Heart left ventricle (tissue), 16 donors: ENCODE measurements at regions not wholly inside any gene's neighbourhood (a gene's known extent, or its start where the extent isn't known, plus 50 kb on each side); places are given as distances from the start of the nearest gene placed in this dataset.

Experiments
- ATAC-seq, 4 donors: fragments of 200-7000 bp; cut with Tn5 transposase; one replicate each; pipeline ENCODE4 v1.9.1; 2020 to 2022; ENCODE audit warnings: moderate library complexity in 4 of 4, mild to moderate bottlenecking in 3 of 4, moderate number of reproducible peaks in 1 of 4
- DNase-seq, 5 donors: peaks; one replicate each; pipeline ENCODE4 v3.0.0-alpha.2; 2020
- H3K27ac ChIP-seq, 12 donors: fragments of 200-600 bp; sonication (generic) in 4 of 12; one replicate each; pipeline versions ENCODE4 v1.5.0 to v1.8.0; 2016 to 2022; ENCODE audit warnings: mild to moderate bottlenecking in 2 of 12
- H3K27me3 ChIP-seq, 9 donors: fragments of 200-600 bp; sonication (generic) in 2 of 9; one replicate each; pipeline versions ENCODE4 v1.5.1 to v1.8.0; 2016 to 2022; ENCODE audit warnings: mild to moderate bottlenecking in 3 of 9
- H3K36me3 ChIP-seq, 9 donors: fragments of 200-600 bp; sonication (generic) in 2 of 9; one replicate each; pipeline versions ENCODE4 v1.5.0 to v1.8.0; 2018 to 2022; ENCODE audit warnings: mild to moderate bottlenecking in 2 of 9
- H3K4me1 ChIP-seq, 12 donors: fragments of 200-600 bp; sonication (generic) in 4 of 12; one replicate each; pipeline versions ENCODE4 v1.5.0 to v1.8.0; 2016 to 2022; ENCODE audit warnings: mild to moderate bottlenecking in 3 of 12
- H3K4me3 ChIP-seq, 12 donors: fragments of 200-600 bp; sonication (generic) in 4 of 12; one replicate each; pipeline versions ENCODE4 v1.5.0 to v1.8.0; 2017 to 2022; ENCODE audit warnings: mild to moderate bottlenecking in 9 of 12, moderate library complexity in 4 of 12
- H3K9me3 ChIP-seq, 12 donors: fragments of 200-600 bp; sonication (generic) in 4 of 12; one replicate each; pipeline versions ENCODE4 v1.5.0 to v1.8.0; 2016 to 2022; ENCODE audit warnings: mild to moderate bottlenecking in 1 of 12
- CTCF ChIP-seq, 12 donors: fragments of 200-600 bp; sonication (generic) in 4 of 12; IDR thresholded peaks; one replicate each; pipeline versions ENCODE4 v1.5.0 to v1.8.0; 2018 to 2022; ENCODE audit warnings: antibody characterized with exemption in 12 of 12, mild to moderate bottlenecking in 5 of 12
- POLR2A ChIP-seq, 2 donors: fragments of 450-650 bp; IDR thresholded peaks; one replicate each; pipeline ENCODE4 v1.6.1; 2017; ENCODE audit warnings: antibody characterized with exemption in 2 of 2, mild to moderate bottlenecking in 2 of 2, moderate library complexity in 2 of 2
- WGBS, 4 donors: extraction: QIAGEN DNeasy Blood & Tissue Kit in 2 of 4; methylation state at CpG; one replicate each; pipeline versions ENCODE4 v1.1.5 to v1.1.7; 2013 to 2018; 5-methylcytosine and 5-hydroxymethylcytosine counted together
- intact Hi-C, 10 donors: fragments of 100-400 bp; cut with DNase I; formaldehyde crosslinking; loops; one replicate each; pipeline versions ENCODE4 v1.11.1 to v1.14.2; 2022
- donor health status: ischemic (EF 13 %, LVEDD 7.1; RV severe dilation, severe dysfunction).
- donor health status: healthy with polysubstance abuse.
- donor health status: DM: no; HTN: yes; CAD: no.
- donor health status: DM: no; HTN: no; CAD: no.
- donor health status: ischemic (EF 25% LVEDD 6.9; RV normal size, moderate dysfunction).
- donor health status: ischemic (EF 25% LVEDD 5.7; RV mildly dilated, moderate dysfunction).
- donor health status: healthy.
- donor health status: DM: yes; HTN: yes; CAD: no.
- donor health status: ischemic (EF 35%, LVEDD 5.7; RV mildly dilated, moderate dysfunction).
- donor health status: nonischemic (EF 11% LVEDD 7.7; RV severe dilation, severe dysfunction).
- donor health status: DM: yes; HTN: yes; CAD: no.
- donor health status: PGD.
- donor health status: ischemic (EF 29% LVEDD 5.4; RV normal size, mild dysfunction).
- donor health status: nonischemic (EF 23%, LVEDD 6.1; RV moderate dilation, normal function).

GRCh38 chr16:86110134-86110533 lies 211.2 kb downstream of the IRF8 start:
- DNase-seq, result no peak
- Histone ChIP-seq H3K9me3 (no peaks in the 10 kb centered on the region), H3K4me3 (no peak overlapping the region), H3K27me3 (peaks cover 0 to 17% (median 3%) of the 10 kb centered on the region in 9 donors), H3K4me1 (no peaks in the 10 kb centered on the region), H3K36me3 (no peaks in the 10 kb centered on the region), H3K27ac (no peak overlapping the region)
- no peak for ATAC-seq
- TF ChIP-seq CTCF (IDR thresholded peaks at IDR 0.05), result no peak
- TF ChIP-seq POLR2A (IDR thresholded peaks at IDR 0.05), result no peak
- 72 to 82% (median 79%) methylated on average over 1 of the region's 1 CpG for WGBS, 4 donors
- intact Hi-C loops, result no loop called here

GRCh38 chr16:86110726-86111125 lies 211.8 kb downstream of the IRF8 start:
- no peak for DNase-seq
- 85 to 95% (median 90%) methylated on average over 2 to 4 of the region's 4 CpGs for WGBS, 4 donors
- Histone ChIP-seq H3K4me3 (no peak overlapping the region), H3K4me1 (no peaks in the 10 kb centered on the region), H3K27me3 (peaks cover 0 to 17% (median 3%) of the 10 kb centered on the region in 9 donors), H3K9me3 (no peaks in the 10 kb centered on the region), H3K36me3 (no peaks in the 10 kb centered on the region), H3K27ac (no peak overlapping the region)
- intact Hi-C loops, result no loop called here
- no peak for TF ChIP-seq POLR2A (IDR thresholded peaks at IDR 0.05)
- no peak for TF ChIP-seq CTCF (IDR thresholded peaks at IDR 0.05)
- no peak for ATAC-seq

- WGBS, 4 donors, result 58 to 71% (median 62%) methylated on average over 4 of the region's 4 CpGs
- ATAC-seq, result no peak
Observed at GRCh38 chr16:86112178-86112577, 213.2 kb downstream of the IRF8 start.

GRCh38 chr16:86117235-86117634 lies 218.3 kb downstream of the IRF8 start:
- H3K4me3 ChIP-seq, result no peak overlapping the region
- ATAC-seq (no peak), DNase-seq (no peak)
- H3K9me3 ChIP-seq, result no peaks in the 10 kb centered on the region
- no peaks in the 10 kb centered on the region for H3K4me1 ChIP-seq
- H3K27ac ChIP-seq, result no peak overlapping the region
- TF ChIP-seq CTCF (IDR thresholded peaks at IDR 0.05), result no peak
- TF ChIP-seq POLR2A (IDR thresholded peaks at IDR 0.05), result no peak
- intact Hi-C loops, result no loop called here
- 67 to 78% (median 73%) methylated on average over 4 to 5 of the region's 5 CpGs for WGBS, 4 donors
- no peaks in the 10 kb centered on the region for H3K36me3 ChIP-seq
- peaks cover 0 to 42% (median 4%) of the 10 kb centered on the region in 9 donors for H3K27me3 ChIP-seq

More at GRCh38 chr16:86112178-86112577, 213.2 kb downstream of the IRF8 start:
- DNase-seq, result no peak
- Histone ChIP-seq H3K4me1 (no peaks in the 10 kb centered on the region), H3K36me3 (no peaks in the 10 kb centered on the region), H3K27ac (no peak overlapping the region), H3K9me3 (no peaks in the 10 kb centered on the region), H3K4me3 (no peak overlapping the region), H3K27me3 (peaks cover 0 to 17% (median 1%) of the 10 kb centered on the region in 9 donors)
- intact Hi-C loops, result no loop called here
- TF ChIP-seq CTCF (IDR thresholded peaks at IDR 0.05) (no peak), POLR2A (IDR thresholded peaks at IDR 0.05) (no peak)
